ENCODE measurements at regions not wholly inside any gene's neighbourhood (a gene's known extent, or its start where the extent isn't known, plus 50 kb on each side); places are given as distances from the start of the nearest gene placed in this dataset.

GRCh38 chr16:86405319-86405718, 105.0 kb upstream of the FOXF1 start:
- ATAC-seq (no peak), DNase-seq (no peak), FAIRE-seq (no peak)
- H3K4me1 ChIP-seq = no peaks in the 10 kb centered on the region
- intact Hi-C loops (cut with DNase I) = no loop called here
- no peaks in the 10 kb centered on the region for H3K36me3 ChIP-seq
- H3K9me3 ChIP-seq = no peaks in the 10 kb centered on the region
- TF ChIP-seq CTCF (IDR thresholded peaks at IDR 0.05) = no peak
- no peak overlapping the region for H3K4me3 ChIP-seq
- no peak overlapping the region for H3K27ac ChIP-seq
- no peaks in the 10 kb centered on the region for H3K27me3 ChIP-seq
- 62 to 66% methylated on average over 12 of the region's 12 CpGs for WGBS, 2 donors

- TF ChIP-seq CTCF (IDR thresholded peaks at IDR 0.05) = no peak
- Histone ChIP-seq H3K36me3 (no peaks in the 10 kb centered on the region), H3K4me3 (no peak overlapping the region), H3K27me3 (no peaks in the 10 kb centered on the region), H3K9me3 (no peaks in the 10 kb centered on the region), H3K4me1 (no peaks in the 10 kb centered on the region), H3K27ac (no peak overlapping the region)
- FAIRE-seq (no peak), ATAC-seq (no peak), DNase-seq (no peak)
- WGBS, 2 donors = 74 to 82% methylated on average over 10 of the region's 10 CpGs
- intact Hi-C loops (cut with DNase I) = no loop called here
These were observed 104.3 kb upstream of the FOXF1 start for GRCh38 chr16:86406056-86406455.

GRCh38 chr16:86408685-86409084, 101.6 kb upstream of the FOXF1 start:
- intact Hi-C loops (cut with DNase I) = no loop called here
- Histone ChIP-seq H3K36me3 (no peaks in the 10 kb centered on the region), H3K9me3 (no peaks in the 10 kb centered on the region), H3K27ac (no peak overlapping the region), H3K4me3 (no peak overlapping the region), H3K4me1 (no peaks in the 10 kb centered on the region), H3K27me3 (no peaks in the 10 kb centered on the region)
- ATAC-seq (no peak), DNase-seq (no peak), FAIRE-seq (no peak)
- 63 to 74% methylated on average over 3 to 4 of the region's 4 CpGs for WGBS, 2 donors
- TF ChIP-seq CTCF (IDR thresholded peaks at IDR 0.05) = no peak

- ATAC-seq = no peak
- H3K4me1 ChIP-seq = no peaks in the 10 kb centered on the region
- no peak overlapping the region for H3K27ac ChIP-seq
- 47 to 59% methylated on average over 2 of the region's 2 CpGs for WGBS, 2 donors
- no peaks in the 10 kb centered on the region for H3K36me3 ChIP-seq
- intact Hi-C loops (cut with DNase I) = no loop called here
- no peaks in the 10 kb centered on the region for H3K9me3 ChIP-seq
- no peaks in the 10 kb centered on the region for H3K27me3 ChIP-seq
- no peak for FAIRE-seq
- DNase-seq = no peak
- TF ChIP-seq CTCF (IDR thresholded peaks at IDR 0.05) = no peak
- no peak overlapping the region for H3K4me3 ChIP-seq
These were observed 100.2 kb upstream of the FOXF1 start for GRCh38 chr16:86410081-86410480.

- TF ChIP-seq CTCF (IDR thresholded peaks at IDR 0.05) = no peak
- DNase-seq (no peak), FAIRE-seq (no peak), ATAC-seq (no peak)
- Histone ChIP-seq H3K36me3 (no peaks in the 10 kb centered on the region), H3K9me3 (no peaks in the 10 kb centered on the region), H3K4me3 (no peak overlapping the region), H3K4me1 (no peaks in the 10 kb centered on the region), H3K27ac (no peak overlapping the region), H3K27me3 (no peaks in the 10 kb centered on the region)
- intact Hi-C loops (cut with DNase I) = no loop called here
- 65 to 79% methylated on average over 5 of the region's 5 CpGs for WGBS, 2 donors
These were observed 99.8 kb upstream of the FOXF1 start for GRCh38 chr16:86410529-86410928.

Data from pancreas (tissue), 10 donors.